Naive thymus-derived CD4-positive, alpha-beta T cell (primary cell): ENCODE measurements at regions not wholly inside any gene's neighbourhood (a gene's known extent, or its start where the extent isn't known, plus 50 kb on each side); places are given as distances from the start of the nearest gene placed in this dataset.
A peak's percentile ranks its signal among the peaks of the same experiment; 100 is the strongest.

Experiments
- ATAC-seq: fragments of 150-1000 bp; cut with Tn5 transposase; 2 replicates; pipeline ENCODE4 v1.10.0; 2021; ENCODE audit warnings: mild to moderate bottlenecking, moderate library complexity
- CTCF ChIA-PET: fragments of 350-600 bp; sonication (Branson Sonifier 250); formaldehyde crosslinking; loops from one replicate; lab custom pipeline; 2021; ENCODE audit warnings: antibody characterized with exemption; lab: Charles Lee
- POLR2A ChIA-PET: fragments of 350-600 bp; sonication (Branson Sonifier 250); formaldehyde crosslinking; loops from one replicate; lab custom pipeline; 2021; ENCODE audit warnings: antibody characterized with exemption, inconsistent platforms; lab: Charles Lee
- DNase-seq, 9 donors: peaks; one replicate each; pipeline versions ENCODE4 v3.0.0 to v3.0.0-alpha.2; 2020 to 2022; ENCODE audit warnings: mixed read lengths in 1 of 9
- H3K27ac ChIP-seq: one replicate; pipeline ENCODE4 v1.7.0; 2013; ENCODE audit warnings: mild to moderate bottlenecking, low read depth, low read length, moderate library complexity
- H3K27me3 ChIP-seq, 2 donors: one replicate each; pipeline ENCODE4 v1.7.0; 2013; ENCODE audit warnings: low read length in 2 of 2, mild to moderate bottlenecking in 2 of 2, moderate library complexity in 2 of 2; ENCODE audit not compliant: control insufficient read depth in 2 of 2, insufficient read depth in 2 of 2
- H3K36me3 ChIP-seq, 3 experiments: 1 replicate in 2 of 3; 2 replicates in 1 of 3; pipeline ENCODE4 v1.7.0; 2013; ENCODE audit warnings: low read length in 3 of 3, mild to moderate bottlenecking in 3 of 3, moderate library complexity in 1 of 3; ENCODE audit not compliant: insufficient read depth in 3 of 3, control insufficient read depth in 2 of 3
- H3K4me1 ChIP-seq, 2 donors: one replicate each; pipeline ENCODE4 v1.7.0; 2013; ENCODE audit warnings: low read length in 2 of 2, mild to moderate bottlenecking in 2 of 2, moderate library complexity in 1 of 2; ENCODE audit not compliant: control insufficient read depth in 2 of 2, insufficient read depth in 2 of 2
- H3K4me3 ChIP-seq: 2 replicates; pipeline ENCODE4 v1.7.0; 2013; ENCODE audit warnings: mild to moderate bottlenecking, low read length
- H3K9me3 ChIP-seq, 3 experiments: 1 replicate in 2 of 3; 2 replicates in 1 of 3; pipeline ENCODE4 v1.7.0; 2013; ENCODE audit warnings: low read length in 3 of 3; ENCODE audit not compliant: control insufficient read depth in 2 of 3
- H3K27ac Mint-ChIP-seq, 9 donors: one replicate each; pipeline ENCODE4 v1.8.0; 2020 to 2022; ENCODE audit warnings: mixed read lengths in 9 of 9, mild to moderate bottlenecking in 8 of 9, moderate library complexity in 5 of 9, inconsistent platforms in 2 of 9
- H3K27me3 Mint-ChIP-seq, 5 donors: one replicate each; pipeline ENCODE4 v1.8.0; 2021 to 2022; ENCODE audit warnings: mixed read lengths in 5 of 5, mild to moderate bottlenecking in 1 of 5
- H3K36me3 Mint-ChIP-seq, 5 donors: one replicate each; pipeline ENCODE4 v1.8.0; 2020 to 2022; ENCODE audit warnings: mixed read lengths in 5 of 5, mild to moderate bottlenecking in 3 of 5, inconsistent platforms in 1 of 5
- H3K4me1 Mint-ChIP-seq, 7 donors: one replicate each; pipeline ENCODE4 v1.8.0; 2020 to 2022; ENCODE audit warnings: mixed read lengths in 7 of 7, mild to moderate bottlenecking in 3 of 7, inconsistent platforms in 1 of 7
- H3K4me3 Mint-ChIP-seq, 10 donors: one replicate each; pipeline ENCODE4 v1.8.0; 2020 to 2022; ENCODE audit warnings: mild to moderate bottlenecking in 10 of 10, mixed read lengths in 10 of 10, moderate library complexity in 6 of 10, inconsistent platforms in 2 of 10
- H3K9me3 Mint-ChIP-seq, 11 donors: one replicate each; pipeline ENCODE4 v1.8.0; 2020 to 2022; ENCODE audit warnings: mixed read lengths in 11 of 11, mild to moderate bottlenecking in 4 of 11, inconsistent platforms in 1 of 11, moderate library complexity in 1 of 11
- intact Hi-C, 2 donors: fragments of 100-400 bp; cut with micrococcal nuclease; formaldehyde crosslinking; loops; one replicate each; pipeline ENCODE4 v1.15.1; 2023

GRCh38 chr19:14318873-14319272, 62.4 kb upstream of the ADGRE5 start:
- intact Hi-C loops, result no loop called here
- Mint-ChIP-seq H3K36me3 (peaks cover 0 to 4% (median 0%) of the 10 kb centered on the region in 5 donors), H3K27me3 (peaks cover 0 to 3% (median 0%) of the 10 kb centered on the region in 5 donors), H3K4me1 (peaks cover 0 to 1% (median 0%) of the 10 kb centered on the region in 7 donors), H3K9me3 (no peaks in the 10 kb centered on the region), H3K27ac (peak overlapping the region in 1 of 9 donors; percentile 15), H3K4me3 (no peak overlapping the region)
- H3K27me3 ChIP-seq, result no peaks in the 10 kb centered on the region
- H3K4me3 ChIP-seq, result no peak overlapping the region
- H3K36me3 ChIP-seq, result no peaks in the 10 kb centered on the region
- no peaks in the 10 kb centered on the region for H3K4me1 ChIP-seq
- ATAC-seq (no peak), DNase-seq (no peak)
- CTCF ChIA-PET, result no interaction called here
- H3K27ac ChIP-seq, result no peak overlapping the region
- H3K9me3 ChIP-seq, result no peaks in the 10 kb centered on the region
- POLR2A ChIA-PET, result no interaction called here

GRCh38 chr19:14317157-14317556, 64.1 kb upstream of the ADGRE5 start:
- H3K4me3 ChIP-seq, result no peak overlapping the region
- Mint-ChIP-seq H3K27ac (no peak overlapping the region), H3K36me3 (peaks cover 0 to 4% (median 0%) of the 10 kb centered on the region in 5 donors), H3K27me3 (peaks cover 0 to 3% (median 0%) of the 10 kb centered on the region in 5 donors), H3K9me3 (no peaks in the 10 kb centered on the region), H3K4me1 (peaks cover 0 to 3% (median 0%) of the 10 kb centered on the region in 7 donors), H3K4me3 (no peak overlapping the region)
- H3K9me3 ChIP-seq, result no peaks in the 10 kb centered on the region
- H3K27me3 ChIP-seq, result no peaks in the 10 kb centered on the region
- ATAC-seq (no peak), DNase-seq (no peak)
- intact Hi-C loops, result no loop called here
- POLR2A ChIA-PET, result interaction anchor here (0.7 to 1.1 kb wide), 2 partner anchors 10 to 233 kb away, joined by 3 read pairs; no protein-coding TSS in a partner anchor
- CTCF ChIA-PET, result no interaction called here
- no peaks in the 10 kb centered on the region for H3K36me3 ChIP-seq
- no peak overlapping the region for H3K27ac ChIP-seq
- no peaks in the 10 kb centered on the region for H3K4me1 ChIP-seq

- Mint-ChIP-seq H3K4me1 (peaks cover 0 to 3% (median 0%) of the 10 kb centered on the region in 7 donors), H3K27me3 (peaks cover 0 to 3% (median 0%) of the 10 kb centered on the region in 5 donors), H3K27ac (no peak overlapping the region), H3K4me3 (no peak overlapping the region), H3K9me3 (no peaks in the 10 kb centered on the region), H3K36me3 (peaks cover 0 to 4% (median 0%) of the 10 kb centered on the region in 5 donors)
- CTCF ChIA-PET, result interaction anchor here (0.7 kb wide), 1 partner anchor 179 kb away, joined by 3 read pairs; the partner anchor contains the start of gene ASF1B
- intact Hi-C loops, result no loop called here
- POLR2A ChIA-PET, result no interaction called here
- Histone ChIP-seq H3K4me3 (no peak overlapping the region), H3K36me3 (no peaks in the 10 kb centered on the region), H3K9me3 (no peaks in the 10 kb centered on the region), H3K4me1 (no peaks in the 10 kb centered on the region), H3K27ac (no peak overlapping the region), H3K27me3 (no peaks in the 10 kb centered on the region)
- ATAC-seq, result no peak
- DNase-seq, result no peak
These were observed 65.8 kb upstream of the ADGRE5 start for GRCh38 chr19:14315433-14315832.

GRCh38 chr19:14310055-14310454, 71.2 kb upstream of the ADGRE5 start:
- DNase-seq (no peak), ATAC-seq (peak; percentile 45)
- H3K36me3 ChIP-seq, result no peaks in the 10 kb centered on the region
- POLR2A ChIA-PET, result no interaction called here
- H3K4me3 ChIP-seq, result no peak overlapping the region
- no peak overlapping the region for H3K27ac ChIP-seq
- Mint-ChIP-seq H3K4me1 (peaks cover 0 to 15% (median 9%) of the 10 kb centered on the region in 7 donors), H3K9me3 (peaks cover 0 to 4% (median 0%) of the 10 kb centered on the region in 11 donors), H3K4me3 (peak overlapping the region in 1 of 10 donors; percentile 37), H3K36me3 (peaks cover 0 to 6% (median 3%) of the 10 kb centered on the region in 5 donors), H3K27ac (peak overlapping the region in 2 of 9 donors; percentile 3 to 42), H3K27me3 (peaks cover 0 to 3% (median 0%) of the 10 kb centered on the region in 5 donors)
- H3K27me3 ChIP-seq, result no peaks in the 10 kb centered on the region
- intact Hi-C loops, result no loop called here
- no peaks in the 10 kb centered on the region for H3K4me1 ChIP-seq
- no peaks in the 10 kb centered on the region for H3K9me3 ChIP-seq
- CTCF ChIA-PET, result no interaction called here

GRCh38 chr19:14305706-14306105, 75.5 kb upstream of the ADGRE5 start:
- Histone ChIP-seq H3K36me3 (no peaks in the 10 kb centered on the region), H3K27ac (no peak overlapping the region), H3K27me3 (no peaks in the 10 kb centered on the region), H3K4me1 (no peaks in the 10 kb centered on the region), H3K4me3 (no peak overlapping the region), H3K9me3 (no peaks in the 10 kb centered on the region)
- H3K4me3 Mint-ChIP-seq, result no peak overlapping the region
- no peak overlapping the region for H3K27ac Mint-ChIP-seq
- H3K27me3 Mint-ChIP-seq, result peaks cover 0 to 15% (median 0%) of the 10 kb centered on the region in 5 donors
- H3K36me3 Mint-ChIP-seq, result peaks cover 0 to 6% (median 3%) of the 10 kb centered on the region in 5 donors
- ATAC-seq (no peak), DNase-seq (no peak)
- ChIA-PET POLR2A (no interaction called here), CTCF (interaction anchor here (0.5 to 0.6 kb wide), 2 partner anchors 15 to 430 kb away, joined by 4 read pairs; no protein-coding TSS in a partner anchor)
- intact Hi-C loops, result no loop called here
- H3K4me1 Mint-ChIP-seq, result peaks cover 0 to 15% (median 9%) of the 10 kb centered on the region in 7 donors
- peaks cover 0 to 4% (median 0%) of the 10 kb centered on the region in 11 donors for H3K9me3 Mint-ChIP-seq

- H3K36me3 Mint-ChIP-seq, result no peaks in the 10 kb centered on the region
- H3K4me3 Mint-ChIP-seq, result no peak overlapping the region
- ChIA-PET CTCF (interaction anchor here (0.6 kb wide), 1 partner anchor 48 kb away, joined by 4 read pairs; no protein-coding TSS in a partner anchor), POLR2A (no interaction called here)
- no peaks in the 10 kb centered on the region for H3K9me3 Mint-ChIP-seq
- H3K4me1 ChIP-seq, result no peaks in the 10 kb centered on the region
- no peak overlapping the region for H3K27ac Mint-ChIP-seq
- H3K27ac ChIP-seq, result no peak overlapping the region
- H3K9me3 ChIP-seq, result no peaks in the 10 kb centered on the region
- H3K27me3 Mint-ChIP-seq, result peaks cover 0 to 15% (median 0%) of the 10 kb centered on the region in 5 donors
- H3K27me3 ChIP-seq, result no peaks in the 10 kb centered on the region
- H3K36me3 ChIP-seq, result no peaks in the 10 kb centered on the region
- no peak for DNase-seq
- intact Hi-C loops, result no loop called here
- H3K4me3 ChIP-seq, result no peak overlapping the region
- no peak for ATAC-seq
- H3K4me1 Mint-ChIP-seq, result peaks cover 0 to 5% (median 0%) of the 10 kb centered on the region in 7 donors
These were observed 80.1 kb upstream of the ADGRE5 start for GRCh38 chr19:14301150-14301549.

- CTCF ChIA-PET, result interaction anchor here (0.7 kb wide), 1 partner anchor 62 kb away, joined by 5 read pairs; no protein-coding TSS in a partner anchor
- peaks cover 0 to 15% (median 0%) of the 10 kb centered on the region in 5 donors for H3K27me3 Mint-ChIP-seq
These were observed 80.9 kb upstream of the ADGRE5 start for GRCh38 chr19:14300303-14300702.

More at GRCh38 chr19:14300303-14300702, 80.9 kb upstream of the ADGRE5 start:
- Mint-ChIP-seq H3K36me3 (no peaks in the 10 kb centered on the region), H3K27ac (no peak overlapping the region), H3K4me1 (peaks cover 0 to 9% (median 0%) of the 10 kb centered on the region in 7 donors), H3K9me3 (no peaks in the 10 kb centered on the region), H3K4me3 (no peak overlapping the region)
- ATAC-seq, result no peak
- Histone ChIP-seq H3K36me3 (no peaks in the 10 kb centered on the region), H3K9me3 (no peaks in the 10 kb centered on the region), H3K27me3 (no peaks in the 10 kb centered on the region), H3K4me1 (no peaks in the 10 kb centered on the region), H3K4me3 (no peak overlapping the region), H3K27ac (no peak overlapping the region)
- no peak for DNase-seq
- POLR2A ChIA-PET, result interaction anchor here (0.5 kb wide), 1 partner anchor 26 kb away, joined by 4 read pairs; no protein-coding TSS in a partner anchor
- intact Hi-C loops, result no loop called here
